ENCODE measurements at regions not wholly inside any gene's neighbourhood (a gene's known extent, or its start where the extent isn't known, plus 50 kb on each side); places are given as distances from the start of the nearest gene placed in this dataset.

- no peak for TF ChIP-seq CTCF (conservative IDR thresholded peaks at IDR 0.05 in 1 of 2, IDR thresholded peaks at IDR 0.05 in 1 of 2; ENCODE audit: low read depth in 1 of 2, low read length in 2 of 2)
- no peak for TF ChIP-seq EZH2 (IDR thresholded peaks at IDR 0.05; ENCODE audit: low read length, missing control alignments)
These were observed 167.1 kb downstream of the OXSM start for GRCh38 chr3:25957026-25957425.
